MM.1S (cell line): ENCODE measurements at regions not wholly inside any gene's neighbourhood (a gene's known extent, or its start where the extent isn't known, plus 50 kb on each side); places are given as distances from the start of the nearest gene placed in this dataset.

Source experiments
- DNase-seq: peaks from one replicate; pipeline ENCODE4 v3.0.0-alpha.2; 2015
- H2AFZ ChIP-seq: fragments of 300-600 bp; sonication (generic); 2 replicates; pipeline ENCODE4 v1.6.0; 2016; ENCODE audit warnings: antibody characterized with exemption, low read length
- H3F3A ChIP-seq: fragments of 300-600 bp; sonication (generic); 2 replicates; pipeline ENCODE4 v1.6.1; 2016; ENCODE audit warnings: mild to moderate bottlenecking, antibody characterized with exemption, low read length, moderate library complexity, mixed read lengths; ENCODE audit not compliant: insufficient read depth
- H3K27ac ChIP-seq: fragments of 300-600 bp; sonication (generic); 2 replicates; pipeline ENCODE4 v1.5.1; 2016; ENCODE audit warnings: mild to moderate bottlenecking, low read length
- H3K27me3 ChIP-seq: fragments of 300-600 bp; sonication (generic); replicated peaks from 2 replicates; pipeline ENCODE4 v1.6.0; 2016; ENCODE audit warnings: low read length; ENCODE audit not compliant: insufficient read depth
- H3K36me3 ChIP-seq: fragments of 300-600 bp; sonication (generic); replicated peaks from 2 replicates; pipeline ENCODE4 v1.6.1; 2016; ENCODE audit warnings: mild to moderate bottlenecking, low read length, mixed read lengths; ENCODE audit not compliant: insufficient read depth
- H3K4me1 ChIP-seq: fragments of 300-600 bp; sonication (generic); 2 replicates; pipeline ENCODE4 v1.6.1; 2016; ENCODE audit warnings: low read length, mixed read lengths
- H3K4me2 ChIP-seq: fragments of 300-600 bp; sonication (generic); 2 replicates; pipeline ENCODE4 v1.6.0; 2016; ENCODE audit warnings: low read depth, low read length
- H3K4me3 ChIP-seq: fragments of 300-600 bp; sonication (generic); 2 replicates; pipeline ENCODE4 v1.5.1; 2016; ENCODE audit warnings: low read length, mixed read lengths
- H3K79me2 ChIP-seq: fragments of 300-600 bp; sonication (generic); 2 replicates; pipeline ENCODE4 v1.6.1; 2016; ENCODE audit warnings: mixed run types, low read length, mixed read lengths
- H3K9ac ChIP-seq: fragments of 300-600 bp; sonication (generic); 2 replicates; pipeline ENCODE4 v1.6.1; 2016; ENCODE audit warnings: low read length, mixed read lengths
- H3K9me2 ChIP-seq: fragments of 300-600 bp; sonication (generic); replicated peaks from 2 replicates; pipeline ENCODE4 v1.6.1; 2016; ENCODE audit warnings: mild to moderate bottlenecking, low read length, mixed read lengths; ENCODE audit not compliant: insufficient read depth
- H3K9me3 ChIP-seq: fragments of 300-600 bp; sonication (generic); replicated peaks from 2 replicates; pipeline ENCODE4 v1.6.1; 2016; ENCODE audit warnings: mild to moderate bottlenecking, low read length, mixed read lengths; ENCODE audit not compliant: insufficient read depth
- H4K20me1 ChIP-seq: fragments of 300-600 bp; sonication (generic); 2 replicates; pipeline ENCODE4 v1.6.1; 2016; ENCODE audit warnings: mild to moderate bottlenecking, low read length, moderate library complexity, mixed read lengths; ENCODE audit not compliant: insufficient read depth
- CTCF ChIP-seq: fragments of 300-600 bp; sonication (generic); IDR thresholded peaks from 2 replicates; pipeline ENCODE4 v1.5.1; 2016; ENCODE audit warnings: antibody characterized with exemption, low read length, mixed read lengths
- EZH2 ChIP-seq: fragments of 300-600 bp; sonication (generic); optimal IDR thresholded peaks from 2 replicates; pipeline ENCODE3; 2017; ENCODE audit warnings: low read depth, mild to moderate bottlenecking, antibody characterized with exemption, low read length, mixed read lengths
- EZH2phosphoT487 ChIP-seq: fragments of 300-600 bp; sonication (generic); IDR thresholded peaks from 2 replicates; pipeline ENCODE4 v1.6.1; 2018; ENCODE audit warnings: antibody characterized with exemption, low read length

- Histone ChIP-seq H3K27me3 (no peaks in the 10 kb centered on the region), H3F3A (peaks cover 10% of the 10 kb centered on the region), H3K9me3 (no peaks in the 10 kb centered on the region), H3K4me2 (peak overlapping the region; percentile 16; the same call in 1 of the 2 replicates), H3K36me3 (no peaks in the 10 kb centered on the region), H3K27ac (peak overlapping the region; percentile 15; the same call in 1 of the 2 replicates), H4K20me1 (no peaks in the 10 kb centered on the region), H2AFZ (no peak overlapping the region), H3K79me2 (no peaks in the 10 kb centered on the region), H3K4me3 (no peak overlapping the region), H3K9me2 (no peaks in the 10 kb centered on the region), H3K4me1 (peaks cover 25% of the 10 kb centered on the region), H3K9ac (no peak overlapping the region)
- DNase-seq: no peak
- no peak for TF ChIP-seq EZH2phosphoT487
- no peak for TF ChIP-seq CTCF
Observed at GRCh38 chr10:14409856-14410458, 79.2 kb upstream of the FRMD4A start.

- no peak overlapping the region for H3K9ac ChIP-seq
- H3K27me3 ChIP-seq: no peaks in the 10 kb centered on the region
- H2AFZ ChIP-seq: no peak overlapping the region
- H3K4me2 ChIP-seq: peak overlapping the region; percentile 16; the same call in 1 of the 2 replicates
- peaks cover 10% of the 10 kb centered on the region for H3F3A ChIP-seq
- H3K4me3 ChIP-seq: no peak overlapping the region
- H3K36me3 ChIP-seq: no peaks in the 10 kb centered on the region
- H3K4me1 ChIP-seq: peaks cover 25% of the 10 kb centered on the region
- no peaks in the 10 kb centered on the region for H3K79me2 ChIP-seq
- no peaks in the 10 kb centered on the region for H4K20me1 ChIP-seq
- H3K9me3 ChIP-seq: no peaks in the 10 kb centered on the region
- no peaks in the 10 kb centered on the region for H3K9me2 ChIP-seq
- peak overlapping the region; percentile 15; the same call in 1 of the 2 replicates for H3K27ac ChIP-seq
- TF ChIP-seq EZH2phosphoT487 (no peak), EZH2 (no peak), CTCF (no peak)
- DNase-seq: peak; percentile 52
Observed at GRCh38 chr10:14409247-14409646, 78.5 kb upstream of the FRMD4A start.

- Histone ChIP-seq H3F3A (peaks cover 10% of the 10 kb centered on the region), H3K4me3 (no peak overlapping the region), H2AFZ (no peak overlapping the region), H4K20me1 (no peaks in the 10 kb centered on the region), H3K36me3 (no peaks in the 10 kb centered on the region), H3K9me3 (no peaks in the 10 kb centered on the region), H3K4me1 (peaks cover 25% of the 10 kb centered on the region), H3K9ac (no peak overlapping the region), H3K4me2 (no peak overlapping the region), H3K27me3 (no peaks in the 10 kb centered on the region), H3K9me2 (no peaks in the 10 kb centered on the region), H3K27ac (no peak overlapping the region), H3K79me2 (no peaks in the 10 kb centered on the region)
- peak; percentile 16 for DNase-seq
- TF ChIP-seq CTCF (no peak), EZH2phosphoT487 (no peak), EZH2 (no peak)
Observed at GRCh38 chr10:14408139-14408538, 77.4 kb upstream of the FRMD4A start.
